HAP-1 (cell line): ENCODE measurements at regions not wholly inside any gene's neighbourhood (a gene's known extent, or its start where the extent isn't known, plus 50 kb on each side); places are given as distances from the start of the nearest gene placed in this dataset.
"Not testable (repeated sequence)": the region's sequence is repeated elsewhere in the genome, so short reads cannot be mapped to it uniquely, and the experiment has no call there.

ENCODE experiments used
- DNase-seq, 2 experiments: peaks; one replicate each; pipeline ENCODE4 v3.0.0-alpha.2; 2016 to 2020; ENCODE audit warnings: low spot score in 2 of 2
- H3K27me3 ChIP-seq: fragments of 250-450 bp; sonication (Bioruptor Pico); 2 replicates; pipeline ENCODE4 v1.5.1; 2020; ENCODE audit warnings: low read depth, mild to moderate bottlenecking, moderate library complexity
- H3K36me3 ChIP-seq: fragments of 250-450 bp; sonication (Bioruptor Pico); replicated peaks from 2 replicates; pipeline ENCODE4 v1.5.1; 2020; ENCODE audit warnings: mild to moderate bottlenecking
- H3K4me1 ChIP-seq: fragments of 250-450 bp; sonication (Bioruptor Pico); 2 replicates; pipeline ENCODE4 v1.5.1; 2020; ENCODE audit warnings: mild to moderate bottlenecking
- H3K4me3 ChIP-seq: fragments of 250-450 bp; sonication (Bioruptor Pico); 2 replicates; pipeline ENCODE4 v1.5.1; 2020; ENCODE audit warnings: mild to moderate bottlenecking, moderate library complexity
- H3K9me3 ChIP-seq: fragments of 250-450 bp; sonication (Bioruptor Pico); 2 replicates; pipeline ENCODE4 v1.5.1; 2020; ENCODE audit warnings: mild to moderate bottlenecking, moderate library complexity
- in situ Hi-C: fragments of 300-500 bp; cut with MboI; formaldehyde crosslinking; loops from 3 replicates; pipeline ENCODE4 v1.14.3; 2020; ENCODE audit warnings: low sequenced_read_pairs, inconsistent platforms, mixed read lengths

- no peaks in the 10 kb centered on the region for H3K9me3 ChIP-seq
- no peaks in the 10 kb centered on the region for H3K27me3 ChIP-seq
- H3K36me3 ChIP-seq = no peaks in the 10 kb centered on the region
- H3K4me1 ChIP-seq = no peaks in the 10 kb centered on the region
- in situ Hi-C loops = no loop called here
- no peak for DNase-seq
- H3K4me3 ChIP-seq = no peak overlapping the region
Observed at GRCh38 chr14:40268236-40268635, 836.0 kb upstream of the FBXO33 start.

DNA sequence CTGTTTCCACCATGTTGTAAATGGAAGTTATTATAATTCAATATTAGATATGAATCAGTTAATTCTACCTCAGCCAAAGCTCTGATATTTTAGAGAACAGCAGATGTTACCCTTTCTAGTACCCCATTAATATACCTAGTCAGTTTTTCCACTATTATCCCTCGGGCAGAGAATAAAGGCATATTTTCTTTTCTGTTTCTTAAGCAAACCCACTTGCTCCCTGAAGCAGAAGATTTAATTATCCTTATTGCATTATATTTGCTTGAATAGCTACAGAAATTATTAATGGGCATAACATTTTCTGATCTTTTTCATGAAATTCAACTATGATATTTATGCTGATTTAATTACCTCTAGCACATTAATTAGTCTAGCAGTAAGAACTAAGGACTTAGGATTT, 832.9 kb upstream of the FBXO33 start:
- in situ Hi-C loops = no loop called here
- H3K27me3 ChIP-seq = no peaks in the 10 kb centered on the region
- no peak overlapping the region for H3K4me3 ChIP-seq
- H3K36me3 ChIP-seq = no peaks in the 10 kb centered on the region
- no peaks in the 10 kb centered on the region for H3K4me1 ChIP-seq
- DNase-seq = no peak
- H3K9me3 ChIP-seq = no peaks in the 10 kb centered on the region

DNA sequence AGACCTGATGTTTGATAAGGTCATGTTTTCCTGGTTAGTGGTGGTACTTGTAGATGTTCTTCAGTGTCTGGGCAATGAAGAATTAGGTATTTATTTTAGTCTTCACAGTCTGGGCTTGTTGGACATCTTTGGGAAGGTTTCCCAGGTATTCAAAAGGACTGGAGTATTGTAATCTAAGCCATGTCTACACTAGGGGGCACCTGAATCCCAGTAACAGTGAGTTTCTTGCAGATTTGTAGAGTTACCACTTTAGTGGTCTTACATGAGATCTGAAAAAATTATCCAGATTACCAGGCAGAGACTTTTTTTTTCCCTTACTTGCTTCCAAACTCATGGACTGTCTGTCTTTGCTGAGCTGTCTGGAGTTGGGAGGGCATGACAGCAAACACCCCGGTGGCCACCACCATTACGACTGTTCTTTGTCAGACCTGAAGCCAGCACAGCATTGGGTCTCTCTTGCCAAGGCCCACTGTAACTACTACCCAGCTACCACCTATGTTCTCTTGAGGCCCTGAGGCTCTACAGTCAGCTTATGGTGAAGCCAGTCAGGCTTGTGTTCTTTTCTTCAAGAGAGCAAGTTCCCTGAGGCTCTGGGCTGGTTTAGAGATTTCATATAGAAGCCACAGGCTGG, 820.7 kb upstream of the FBXO33 start:
- no peaks in the 10 kb centered on the region for H3K4me1 ChIP-seq
- H3K27me3 ChIP-seq = no peaks in the 10 kb centered on the region
- H3K9me3 ChIP-seq = no peaks in the 10 kb centered on the region
- H3K4me3 ChIP-seq = no peak overlapping the region
- no peaks in the 10 kb centered on the region for H3K36me3 ChIP-seq
- in situ Hi-C loops = no loop called here
- peak in 1 of 2 experiments; percentile 8 for DNase-seq

- Histone ChIP-seq H3K27me3 (no peaks in the 10 kb centered on the region), H3K4me1 (no peaks in the 10 kb centered on the region), H3K9me3 (no peaks in the 10 kb centered on the region), H3K4me3 (no peak overlapping the region), H3K36me3 (no peaks in the 10 kb centered on the region)
- DNase-seq = no peak
- in situ Hi-C loops = no loop called here
Observed at GRCh38 chr14:40248671-40249070, 816.4 kb upstream of the FBXO33 start.

- Histone ChIP-seq H3K9me3 (no peaks in the 10 kb centered on the region), H3K4me1 (no peaks in the 10 kb centered on the region), H3K27me3 (no peaks in the 10 kb centered on the region), H3K4me3 (no peak overlapping the region), H3K36me3 (no peaks in the 10 kb centered on the region)
- in situ Hi-C loops = no loop called here
- DNase-seq = no peak
Observed at GRCh38 chr14:40240245-40240859, 808.1 kb upstream of the FBXO33 start.

GRCh38 chr14:40232302-40232701, 800.1 kb upstream of the FBXO33 start:
- in situ Hi-C loops = no loop called here
- H3K36me3 ChIP-seq = no peaks in the 10 kb centered on the region
- DNase-seq = no peak
- no peaks in the 10 kb centered on the region for H3K9me3 ChIP-seq
- H3K27me3 ChIP-seq = no peaks in the 10 kb centered on the region
- no peak overlapping the region for H3K4me3 ChIP-seq
- H3K4me1 ChIP-seq = no peaks in the 10 kb centered on the region

GRCh38 chr14:40229676-40230075, 797.4 kb upstream of the FBXO33 start:
- H3K9me3 ChIP-seq = no peaks in the 10 kb centered on the region
- H3K36me3 ChIP-seq = no peaks in the 10 kb centered on the region
- H3K27me3 ChIP-seq = no peaks in the 10 kb centered on the region
- H3K4me1 ChIP-seq = no peaks in the 10 kb centered on the region
- no peak for DNase-seq
- no peak overlapping the region for H3K4me3 ChIP-seq
- in situ Hi-C loops = no loop called here

GRCh38 chr14:40222996-40223395, 790.8 kb upstream of the FBXO33 start:
- H3K9me3 ChIP-seq = no peaks in the 10 kb centered on the region
- in situ Hi-C loops = no loop called here
- no peaks in the 10 kb centered on the region for H3K27me3 ChIP-seq
- H3K4me1 ChIP-seq = no peaks in the 10 kb centered on the region
- no peaks in the 10 kb centered on the region for H3K36me3 ChIP-seq
- no peak for DNase-seq
- H3K4me3 ChIP-seq = no peak overlapping the region

DNA sequence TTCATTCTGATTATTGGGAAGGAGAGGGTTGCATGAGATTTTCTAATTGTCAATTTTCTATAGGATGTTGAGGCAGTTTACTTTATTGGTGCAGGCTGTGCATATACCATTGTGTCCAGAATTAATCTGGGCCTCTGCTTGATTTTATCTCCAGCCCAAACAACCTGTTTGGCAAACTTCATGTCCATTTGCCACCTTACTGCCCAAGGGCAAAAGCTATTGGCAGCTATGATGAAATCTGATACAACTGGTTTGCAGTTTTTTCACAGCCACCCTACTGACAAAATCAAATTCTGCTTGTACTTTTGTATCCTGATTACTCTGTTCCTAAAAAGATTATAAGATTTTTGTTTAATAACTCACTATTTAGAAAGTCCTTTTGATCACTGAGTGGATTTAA, 789.2 kb upstream of the FBXO33 start:
- in situ Hi-C loops = no loop called here
- DNase-seq = no peak

GRCh38 chr14:40219032-40219431, 786.8 kb upstream of the FBXO33 start:
- in situ Hi-C loops = no loop called here
- no peak overlapping the region for H3K4me3 ChIP-seq
- DNase-seq = no peak
- H3K36me3 ChIP-seq = no peaks in the 10 kb centered on the region
- no peaks in the 10 kb centered on the region for H3K9me3 ChIP-seq
- H3K27me3 ChIP-seq = no peaks in the 10 kb centered on the region
- H3K4me1 ChIP-seq = no peaks in the 10 kb centered on the region

More for the DNA sequence above, 789.2 kb upstream of the FBXO33 start:
- Histone ChIP-seq H3K4me1 (no peaks in the 10 kb centered on the region), H3K4me3 (no peak overlapping the region), H3K36me3 (no peaks in the 10 kb centered on the region), H3K9me3 (no peaks in the 10 kb centered on the region), H3K27me3 (no peaks in the 10 kb centered on the region)

GRCh38 chr14:40218282-40218941, 786.2 kb upstream of the FBXO33 start:
- in situ Hi-C loops = no loop called here
- Histone ChIP-seq H3K4me3 (no peak overlapping the region), H3K36me3 (no peaks in the 10 kb centered on the region), H3K27me3 (no peaks in the 10 kb centered on the region), H3K4me1 (no peaks in the 10 kb centered on the region), H3K9me3 (no peaks in the 10 kb centered on the region)
- DNase-seq = no peak

DNA sequence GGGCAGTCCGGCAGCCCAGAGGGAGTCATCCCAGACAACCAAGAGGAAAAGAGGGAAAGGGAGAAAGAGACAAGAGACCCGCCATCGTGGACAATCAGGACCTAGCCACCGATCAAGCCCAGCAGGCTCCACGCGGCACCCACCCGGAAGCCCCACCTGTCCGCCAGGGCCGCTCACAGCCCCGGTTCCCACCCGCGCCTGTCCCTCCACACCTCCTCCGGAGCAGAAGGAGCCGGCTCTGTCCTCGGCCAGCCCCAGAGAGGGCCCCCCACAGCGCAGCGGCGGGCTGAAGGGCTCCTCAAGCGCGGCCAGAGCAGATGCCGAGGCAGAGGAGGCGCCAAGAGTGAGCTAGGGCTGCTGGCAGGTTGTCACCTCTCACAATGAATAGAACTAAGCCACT, 784.7 kb upstream of the FBXO33 start:
- no peaks in the 10 kb centered on the region for H3K9me3 ChIP-seq
- H3K27me3 ChIP-seq = no peaks in the 10 kb centered on the region
- H3K4me1 ChIP-seq = no peaks in the 10 kb centered on the region
- no peaks in the 10 kb centered on the region for H3K36me3 ChIP-seq
- in situ Hi-C loops = no loop called here
- no peak for DNase-seq
- H3K4me3 ChIP-seq = no peak overlapping the region

DNA sequence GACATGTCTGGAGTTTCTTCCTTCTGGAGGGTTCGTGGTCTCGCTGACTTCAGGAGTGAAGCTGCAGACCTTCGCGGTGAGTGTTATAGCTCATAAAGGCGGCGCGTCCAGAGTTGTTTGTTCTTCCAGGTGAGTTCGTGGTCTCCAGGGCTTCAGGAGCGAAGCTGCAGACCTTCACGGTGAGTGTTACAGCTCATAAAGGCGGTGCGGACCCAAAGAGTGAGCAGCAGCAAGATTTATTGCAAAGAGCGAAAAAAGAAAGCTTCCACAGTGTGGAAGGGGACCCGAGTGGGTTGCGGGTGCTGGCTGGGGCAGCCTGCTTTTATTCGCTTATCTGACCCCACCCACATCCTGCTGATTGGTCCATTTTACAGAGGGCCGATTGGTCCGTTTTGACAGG, 784.2 kb upstream of the FBXO33 start:
- H3K27me3 ChIP-seq, in situ Hi-C loops, H3K9me3 ChIP-seq, DNase-seq, H3K4me3 ChIP-seq, H3K4me1 ChIP-seq, H3K36me3 ChIP-seq: not testable (repeated sequence)

DNA sequence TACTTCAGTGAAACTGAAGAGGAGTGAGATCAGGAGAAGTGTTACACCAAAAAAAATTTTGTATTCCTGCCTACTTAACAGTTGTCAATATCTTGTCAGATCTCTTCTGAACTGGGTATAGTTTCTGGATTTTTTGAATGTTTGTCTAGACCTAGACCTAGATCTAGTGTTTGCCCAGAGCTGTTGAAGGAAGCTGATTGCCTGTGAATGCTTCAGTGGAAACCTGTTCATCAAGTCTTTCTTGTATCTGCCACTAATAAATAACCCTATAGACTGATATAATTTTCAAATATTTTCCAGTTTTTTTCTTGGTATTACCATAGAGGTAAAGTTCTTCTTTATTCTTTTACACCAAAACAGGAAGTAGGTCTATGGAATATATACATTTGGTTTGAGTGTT, 781.5 kb upstream of the FBXO33 start:
- Histone ChIP-seq H3K9me3 (no peaks in the 10 kb centered on the region), H3K27me3 (no peaks in the 10 kb centered on the region), H3K4me1 (no peaks in the 10 kb centered on the region), H3K4me3 (no peak overlapping the region), H3K36me3 (no peaks in the 10 kb centered on the region)
- in situ Hi-C loops = no loop called here
- no peak for DNase-seq
